ENCODE measurements at regions not wholly inside any gene's neighbourhood (a gene's known extent, or its start where the extent isn't known, plus 50 kb on each side); places are given as distances from the start of the nearest gene placed in this dataset.

- Mint-ChIP-seq H3K4me1 (no peaks in the 10 kb centered on the region), H3K27me3 (peaks cover 3% of the 10 kb centered on the region), H3K27ac (no peak overlapping the region), H3K36me3 (ENCODE audit: low read depth) (no peaks in the 10 kb centered on the region), H3K9me3 (no peaks in the 10 kb centered on the region), H3K4me3 (no peak overlapping the region)
- no peak for ATAC-seq (replicated peaks)
Measured at GRCh38 chr13:34066344-34066743, 248.4 kb downstream of the RFC3 start.

- H3K27ac Mint-ChIP-seq, result no peak overlapping the region
- ATAC-seq (replicated peaks), result no peak
- H3K9me3 Mint-ChIP-seq, result peaks cover 5% of the 10 kb centered on the region
- no peaks in the 10 kb centered on the region for H3K27me3 Mint-ChIP-seq
- no peak overlapping the region for H3K4me3 Mint-ChIP-seq
- no peaks in the 10 kb centered on the region for H3K4me1 Mint-ChIP-seq
- H3K36me3 Mint-ChIP-seq (ENCODE audit: low read depth), result no peaks in the 10 kb centered on the region
Measured at GRCh38 chr13:34070006-34070405, 252.1 kb downstream of the RFC3 start.

DNA sequence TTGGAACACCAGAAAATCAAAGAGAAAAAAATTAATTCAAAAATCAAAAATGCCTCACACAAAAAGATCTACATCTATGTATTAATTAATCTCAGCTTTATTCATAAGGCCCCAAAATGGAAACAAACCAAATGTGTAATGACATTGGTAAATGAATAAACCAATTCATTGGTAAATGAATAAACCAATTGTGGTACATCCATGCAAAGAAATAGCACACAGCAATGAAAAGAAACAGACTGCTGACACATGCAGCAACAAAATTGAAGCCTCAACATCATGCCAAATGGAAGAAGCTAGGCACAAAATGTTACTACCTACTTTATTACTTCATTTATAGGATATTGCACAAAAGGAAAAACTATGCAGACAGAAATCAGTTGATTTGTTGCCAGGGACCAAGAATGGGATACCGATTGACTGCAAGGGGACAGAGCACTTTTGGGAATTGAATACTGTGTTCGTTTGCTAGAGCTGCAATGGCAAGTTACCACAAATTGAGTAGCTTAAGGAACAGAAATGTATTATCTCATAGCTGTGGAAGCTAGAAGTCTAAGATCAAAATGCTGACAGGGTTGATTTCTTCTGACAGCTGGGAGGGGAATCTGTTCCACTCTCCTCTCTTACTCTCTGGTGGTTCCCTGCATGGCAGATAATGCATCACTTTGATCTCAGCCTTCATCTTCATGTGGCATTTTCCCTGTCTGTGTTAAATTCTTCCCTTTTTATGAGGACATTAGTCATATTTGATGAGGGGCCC, 252.8 kb downstream of the RFC3 start:
- no peak overlapping the region for H3K27ac Mint-ChIP-seq
- no peak for ATAC-seq (replicated peaks)
- H3K4me3 Mint-ChIP-seq, result no peak overlapping the region
- H3K36me3 Mint-ChIP-seq (ENCODE audit: low read depth), result no peaks in the 10 kb centered on the region
- no peaks in the 10 kb centered on the region for H3K27me3 Mint-ChIP-seq
- H3K4me1 Mint-ChIP-seq, result no peaks in the 10 kb centered on the region
- H3K9me3 Mint-ChIP-seq, result peaks cover 5% of the 10 kb centered on the region

DNA sequence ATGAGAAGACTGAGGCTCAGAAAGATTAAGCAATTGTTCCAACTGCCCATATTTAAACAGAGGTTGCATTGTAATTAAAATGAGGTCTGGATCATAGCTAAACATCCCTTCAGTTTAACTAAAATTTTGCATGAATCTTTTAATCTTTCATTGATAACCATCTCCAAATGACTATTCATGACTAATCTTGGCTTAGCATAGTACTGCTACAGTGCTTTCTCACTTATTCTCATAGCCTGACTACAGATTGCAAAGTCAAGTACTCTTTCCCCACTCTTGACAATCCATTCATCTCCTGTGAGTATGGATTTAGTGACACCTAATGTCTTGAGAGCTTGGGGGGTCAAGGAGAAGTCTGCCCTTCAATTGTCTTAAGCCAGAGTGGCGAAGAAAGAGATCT, 258.4 kb downstream of the RFC3 start:
- Mint-ChIP-seq H3K36me3 (ENCODE audit: low read depth) (no peaks in the 10 kb centered on the region), H3K4me3 (no peak overlapping the region), H3K9me3 (peaks cover 5% of the 10 kb centered on the region), H3K27me3 (no peaks in the 10 kb centered on the region), H3K27ac (no peak overlapping the region), H3K4me1 (no peaks in the 10 kb centered on the region)
- ATAC-seq (replicated peaks), result no peak

DNA sequence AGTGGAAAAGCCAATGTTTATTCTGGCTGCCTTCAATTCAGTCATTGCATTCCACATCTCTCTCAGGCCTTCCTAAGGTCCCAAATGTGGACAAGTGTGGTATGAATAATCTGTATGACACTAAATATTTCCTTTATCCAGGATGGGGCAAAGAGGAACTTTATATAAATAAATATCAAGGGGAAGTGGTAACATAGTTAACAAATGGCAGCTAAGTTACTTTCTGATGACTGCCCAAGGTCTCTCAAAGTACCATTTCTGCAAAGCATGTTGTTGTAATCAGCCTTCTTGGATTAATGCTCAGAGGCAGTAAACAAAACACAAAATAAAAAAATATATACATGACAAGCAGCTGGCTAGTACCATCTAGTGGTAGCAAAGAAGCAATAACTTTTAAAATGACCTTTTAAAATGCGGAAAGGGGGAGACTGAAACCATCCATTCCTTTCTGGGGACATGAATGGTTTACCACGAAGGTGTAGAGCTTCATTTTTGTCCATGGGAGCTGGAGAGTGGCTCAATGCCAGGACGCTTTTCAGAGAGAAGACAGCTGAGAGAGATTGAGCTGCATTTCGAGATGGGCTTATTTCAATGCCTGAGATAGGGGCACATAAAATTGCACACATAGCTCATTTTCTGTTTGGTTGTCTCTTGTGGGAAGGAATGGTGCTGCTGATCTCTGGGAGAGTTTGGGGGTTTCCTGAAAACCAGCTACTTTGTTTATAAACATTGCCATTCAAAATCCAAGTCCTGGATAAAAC, 259.2 kb downstream of the RFC3 start:
- H3K27me3 Mint-ChIP-seq, result no peaks in the 10 kb centered on the region
- H3K4me3 Mint-ChIP-seq, result no peak overlapping the region
- peaks cover 5% of the 10 kb centered on the region for H3K9me3 Mint-ChIP-seq
- no peaks in the 10 kb centered on the region for H3K4me1 Mint-ChIP-seq
- ATAC-seq (replicated peaks), result no peak
- H3K36me3 Mint-ChIP-seq (ENCODE audit: low read depth), result no peaks in the 10 kb centered on the region
- H3K27ac Mint-ChIP-seq, result no peak overlapping the region

DNA sequence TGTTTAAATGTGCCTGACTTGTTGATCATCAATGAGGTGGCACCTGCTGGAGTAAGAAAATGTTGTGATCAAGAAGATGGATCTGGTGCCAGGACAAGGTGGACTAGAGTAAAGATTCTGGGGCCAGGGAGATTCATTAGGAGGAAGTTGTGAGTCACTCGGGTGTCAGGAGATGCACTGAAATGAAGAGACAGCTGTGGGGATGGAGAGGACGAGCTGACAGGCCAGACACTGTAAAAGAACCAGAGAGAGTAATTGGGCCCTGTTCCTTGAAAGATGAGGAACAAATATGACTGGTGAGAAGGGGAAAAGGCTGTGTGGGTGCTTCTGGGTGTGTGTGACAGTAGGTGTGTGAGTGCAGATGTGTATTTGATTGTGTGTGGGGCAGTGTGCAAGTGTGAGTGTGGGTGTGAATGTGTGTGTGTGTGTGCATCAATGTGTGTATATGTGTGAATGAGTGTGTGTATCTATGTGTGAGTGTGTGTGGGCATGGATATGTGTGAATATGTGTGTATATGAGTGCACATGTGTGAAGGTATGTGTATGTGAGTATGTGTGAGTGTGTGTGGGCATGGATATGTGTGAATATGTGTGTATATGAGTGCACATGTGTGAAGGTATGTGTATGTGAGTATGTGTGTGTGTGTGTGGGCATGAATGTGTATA, 260.5 kb downstream of the RFC3 start:
- Mint-ChIP-seq H3K4me3 (no peak overlapping the region), H3K9me3 (peaks cover 5% of the 10 kb centered on the region), H3K36me3 (ENCODE audit: low read depth) (no peaks in the 10 kb centered on the region), H3K27ac (no peak overlapping the region), H3K4me1 (no peaks in the 10 kb centered on the region), H3K27me3 (no peaks in the 10 kb centered on the region)
- no peak for ATAC-seq (replicated peaks)

DNA sequence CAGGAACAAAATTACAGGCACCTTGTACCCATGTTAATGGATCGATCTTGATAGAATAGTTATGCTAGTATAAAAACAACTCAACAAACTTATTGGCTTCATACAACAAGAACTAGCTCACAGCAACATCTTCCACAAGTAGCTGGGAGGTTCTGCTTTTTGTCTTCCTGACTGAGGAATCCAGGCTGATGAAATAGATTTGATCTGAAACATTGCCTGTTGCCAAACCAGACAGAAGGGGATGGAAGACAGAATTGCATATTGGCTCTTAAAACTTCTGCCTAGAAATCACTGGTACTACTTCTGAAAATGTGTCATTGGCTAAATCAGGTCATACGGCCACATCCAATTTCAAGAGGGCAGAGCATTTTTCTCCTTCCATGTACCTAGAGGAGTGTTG, 267.3 kb downstream of the RFC3 start:
- H3K27ac Mint-ChIP-seq, result no peak overlapping the region
- H3K9me3 Mint-ChIP-seq, result peaks cover 10% of the 10 kb centered on the region
- no peaks in the 10 kb centered on the region for H3K4me1 Mint-ChIP-seq
- H3K36me3 Mint-ChIP-seq (ENCODE audit: low read depth), result no peaks in the 10 kb centered on the region
- H3K27me3 Mint-ChIP-seq, result no peaks in the 10 kb centered on the region
- H3K4me3 Mint-ChIP-seq, result no peak overlapping the region
- ATAC-seq (replicated peaks), result no peak

GRCh38 chr13:34086281-34086680, 268.3 kb downstream of the RFC3 start:
- no peak for ATAC-seq (replicated peaks)
- no peak overlapping the region for H3K4me3 Mint-ChIP-seq
- H3K27ac Mint-ChIP-seq, result no peak overlapping the region
- no peaks in the 10 kb centered on the region for H3K36me3 Mint-ChIP-seq (ENCODE audit: low read depth)
- no peaks in the 10 kb centered on the region for H3K27me3 Mint-ChIP-seq
- H3K9me3 Mint-ChIP-seq, result peaks cover 10% of the 10 kb centered on the region
- no peaks in the 10 kb centered on the region for H3K4me1 Mint-ChIP-seq

DNA sequence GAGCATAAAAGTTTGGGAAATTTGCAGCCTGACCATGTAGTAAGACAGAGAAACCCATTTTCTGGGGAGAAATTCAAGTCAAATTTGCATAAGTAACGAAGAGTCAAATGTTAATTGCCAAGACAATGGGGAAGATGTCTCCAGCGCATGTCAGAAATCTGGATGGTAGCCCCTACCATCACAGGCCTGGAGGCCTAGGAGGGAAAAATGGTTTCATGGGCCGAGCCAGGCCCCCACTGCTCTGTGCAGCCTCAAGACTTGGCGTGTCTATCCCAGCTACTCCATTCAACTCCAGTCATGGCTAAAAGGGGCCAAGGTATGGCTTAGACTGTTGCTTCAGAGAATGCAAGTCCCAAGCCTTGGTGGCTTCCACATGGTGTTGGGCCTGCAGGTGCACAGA, 269.8 kb downstream of the RFC3 start:
- Mint-ChIP-seq H3K36me3 (ENCODE audit: low read depth) (no peaks in the 10 kb centered on the region), H3K27ac (no peak overlapping the region)

GRCh38 chr13:34103854-34104253, 285.9 kb downstream of the RFC3 start:
- H3K27ac Mint-ChIP-seq, result no peak overlapping the region
- no peaks in the 10 kb centered on the region for H3K27me3 Mint-ChIP-seq
- H3K9me3 Mint-ChIP-seq, result no peaks in the 10 kb centered on the region
- ATAC-seq (replicated peaks), result no peak
- no peaks in the 10 kb centered on the region for H3K4me1 Mint-ChIP-seq
- H3K4me3 Mint-ChIP-seq, result no peak overlapping the region
- no peaks in the 10 kb centered on the region for H3K36me3 Mint-ChIP-seq (ENCODE audit: low read depth)

More for the DNA sequence above, 269.8 kb downstream of the RFC3 start:
- no peak overlapping the region for H3K4me3 Mint-ChIP-seq
- H3K9me3 Mint-ChIP-seq, result peaks cover 10% of the 10 kb centered on the region
- no peak for ATAC-seq (replicated peaks)
- no peaks in the 10 kb centered on the region for H3K27me3 Mint-ChIP-seq
- H3K4me1 Mint-ChIP-seq, result no peaks in the 10 kb centered on the region

GRCh38 chr13:34104853-34105252, 286.9 kb downstream of the RFC3 start:
- H3K4me3 Mint-ChIP-seq, result no peak overlapping the region
- H3K27me3 Mint-ChIP-seq, result no peaks in the 10 kb centered on the region
- no peaks in the 10 kb centered on the region for H3K4me1 Mint-ChIP-seq
- H3K36me3 Mint-ChIP-seq (ENCODE audit: low read depth), result no peaks in the 10 kb centered on the region
- H3K9me3 Mint-ChIP-seq, result peaks cover 2% of the 10 kb centered on the region
- ATAC-seq (replicated peaks), result no peak
- no peak overlapping the region for H3K27ac Mint-ChIP-seq

- no peaks in the 10 kb centered on the region for H3K36me3 Mint-ChIP-seq (ENCODE audit: low read depth)
- ATAC-seq (replicated peaks), result no peak
- H3K27me3 Mint-ChIP-seq, result no peaks in the 10 kb centered on the region
- no peaks in the 10 kb centered on the region for H3K4me1 Mint-ChIP-seq
- no peak overlapping the region for H3K4me3 Mint-ChIP-seq
- no peak overlapping the region for H3K27ac Mint-ChIP-seq
- peaks cover 5% of the 10 kb centered on the region for H3K9me3 Mint-ChIP-seq
Measured at GRCh38 chr13:34107806-34108205, 289.9 kb downstream of the RFC3 start.

GRCh38 chr13:34108410-34108809, 290.5 kb downstream of the RFC3 start:
- Mint-ChIP-seq H3K4me3 (no peak overlapping the region), H3K27me3 (no peaks in the 10 kb centered on the region), H3K36me3 (ENCODE audit: low read depth) (no peaks in the 10 kb centered on the region), H3K9me3 (peaks cover 5% of the 10 kb centered on the region), H3K4me1 (no peaks in the 10 kb centered on the region), H3K27ac (no peak overlapping the region)
- ATAC-seq (replicated peaks), result no peak

DNA sequence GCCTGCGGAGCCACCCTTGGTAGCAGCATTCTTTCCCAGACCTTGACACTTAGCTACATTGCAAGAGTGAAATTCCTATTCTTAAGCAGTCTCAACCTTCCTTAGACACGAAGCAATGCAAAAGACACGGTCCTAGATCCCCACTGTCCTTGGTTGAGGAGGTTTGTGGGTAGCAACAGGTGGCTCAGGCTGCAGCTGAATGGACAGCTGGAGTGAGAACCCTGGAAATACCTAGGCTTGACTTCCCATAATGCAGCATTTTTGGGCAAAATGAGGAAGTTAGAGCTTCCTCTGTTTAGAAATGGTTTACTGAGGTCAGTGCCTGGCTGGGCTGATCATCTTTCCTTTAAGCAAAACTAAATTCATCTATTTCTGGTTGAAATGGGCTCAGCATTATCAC, 296.6 kb downstream of the RFC3 start:
- Mint-ChIP-seq H3K36me3 (ENCODE audit: low read depth) (no peaks in the 10 kb centered on the region), H3K9me3 (peaks cover 5% of the 10 kb centered on the region), H3K27ac (no peak overlapping the region), H3K4me3 (no peak overlapping the region), H3K4me1 (no peaks in the 10 kb centered on the region), H3K27me3 (no peaks in the 10 kb centered on the region)
- no peak for ATAC-seq (replicated peaks)

DNA sequence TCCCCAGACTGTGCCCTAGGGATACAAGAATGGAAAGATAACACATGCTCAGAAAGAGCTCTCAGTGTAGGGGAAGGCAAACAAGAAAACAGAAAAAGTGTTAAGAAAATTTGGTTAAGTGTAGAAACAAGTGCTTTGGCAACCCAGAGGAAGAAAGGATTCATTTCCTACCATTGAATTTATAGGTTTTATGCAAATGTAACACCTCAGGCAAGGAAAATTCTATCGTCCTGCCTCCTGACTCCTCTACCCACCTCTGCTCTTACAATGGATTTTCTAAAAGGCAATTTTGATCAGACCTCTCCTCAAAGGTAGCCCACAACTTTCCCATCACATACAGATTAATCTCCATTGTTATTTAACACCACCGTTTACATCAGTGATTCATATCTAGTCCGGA, 298.7 kb downstream of the RFC3 start:
- H3K9me3 Mint-ChIP-seq, result peaks cover 4% of the 10 kb centered on the region
- no peak overlapping the region for H3K27ac Mint-ChIP-seq
- no peak overlapping the region for H3K4me3 Mint-ChIP-seq
- H3K27me3 Mint-ChIP-seq, result no peaks in the 10 kb centered on the region
- no peak for ATAC-seq (replicated peaks)
- H3K4me1 Mint-ChIP-seq, result no peaks in the 10 kb centered on the region
- H3K36me3 Mint-ChIP-seq (ENCODE audit: low read depth), result no peaks in the 10 kb centered on the region
